SK-N-SH treated with all-trans-retinoic acid at 6 μM for 48 hours (cell line): ENCODE measurements at regions not wholly inside any gene's neighbourhood (a gene's known extent, or its start where the extent isn't known, plus 50 kb on each side); places are given as distances from the start of the nearest gene placed in this dataset.
A peak's percentile ranks its signal among the peaks of the same experiment; 100 is the strongest.

Experiments used
- ATAC-seq: fragments of 200-7000 bp; cut with Tn5 transposase; 3 replicates; pipeline ENCODE4 v1.9.1; 2020; ENCODE audit warnings: mild to moderate bottlenecking, moderate library complexity
- ARNTL ChIP-seq: fragments of 450-650 bp; formaldehyde crosslinking; IDR thresholded peaks from 2 replicates; pipeline ENCODE4 v1.5.0; 2020; ENCODE audit warnings: low read depth, mild to moderate bottlenecking, moderate library complexity, borderline replicate concordance
- BACH2 ChIP-seq: fragments of 250-450 bp; sonication (Bioruptor Pico); IDR thresholded peaks from 2 replicates; pipeline ENCODE4 v1.9.0; 2021; ENCODE audit warnings: mild to moderate bottlenecking, borderline replicate concordance
- CSDC2 ChIP-seq: fragments of 250-450 bp; sonication (Bioruptor Pico); IDR thresholded peaks from 2 replicates; pipeline ENCODE4 v1.5.0; 2020; ENCODE audit warnings: mild to moderate bottlenecking, moderate library complexity
- ESRRG ChIP-seq: fragments of 250-450 bp; sonication (Bioruptor Pico); IDR thresholded peaks from 2 replicates; pipeline ENCODE4 v1.6.1; 2021; ENCODE audit warnings: mild to moderate bottlenecking
- GLIS3 ChIP-seq: fragments of 250-450 bp; sonication (Bioruptor Pico); IDR thresholded peaks from 2 replicates; pipeline ENCODE4 v1.5.0; 2020; ENCODE audit warnings: mild to moderate bottlenecking, moderate library complexity
- ISL1 ChIP-seq: fragments of 250-450 bp; sonication (Bioruptor Pico); IDR thresholded peaks from 2 replicates; pipeline ENCODE4 v2.1.2; 2022; ENCODE audit warnings: mild to moderate bottlenecking, moderate library complexity
- OSR1 ChIP-seq: fragments of 250-450 bp; sonication (Bioruptor Pico); IDR thresholded peaks from 2 replicates; pipeline ENCODE4 v1.8.0; 2022; ENCODE audit warnings: moderate library complexity, mild to moderate bottlenecking, inconsistent platforms
- PPARA ChIP-seq: fragments of 250-450 bp; sonication (Bioruptor Pico); IDR thresholded peaks from 2 replicates; pipeline ENCODE4 v1.5.0; 2020; ENCODE audit warnings: mild to moderate bottlenecking, borderline replicate concordance
- RARB ChIP-seq: fragments of 250-450 bp; sonication (Bioruptor Pico); IDR thresholded peaks from 2 replicates; pipeline ENCODE4 v1.8.0; 2021; ENCODE audit warnings: mild to moderate bottlenecking, moderate library complexity
- SNAI2 ChIP-seq: fragments of 250-450 bp; sonication (Bioruptor Pico); IDR thresholded peaks from 2 replicates; pipeline ENCODE4 v1.5.0; 2020; ENCODE audit warnings: mild to moderate bottlenecking, moderate library complexity
- TCF4 ChIP-seq: fragments of 250-450 bp; sonication (Bioruptor Pico); IDR thresholded peaks from 2 replicates; pipeline ENCODE4 v1.8.0; 2021; ENCODE audit warnings: mild to moderate bottlenecking, moderate library complexity, borderline replicate concordance
- TOX ChIP-seq: fragments of 250-450 bp; sonication (Bioruptor Pico); IDR thresholded peaks from 2 replicates; pipeline ENCODE4 v1.8.0; 2021; ENCODE audit warnings: mild to moderate bottlenecking, moderate library complexity, borderline replicate concordance
- ZFP3 ChIP-seq: fragments of 250-450 bp; sonication (Bioruptor Pico); IDR thresholded peaks from 2 replicates; pipeline ENCODE4 v1.5.0; 2020; ENCODE audit warnings: mild to moderate bottlenecking, moderate library complexity
- ZFP30 ChIP-seq: fragments of 450-650 bp; formaldehyde crosslinking; IDR thresholded peaks from 2 replicates; pipeline ENCODE4 v1.5.0; 2022; ENCODE audit warnings: mild to moderate bottlenecking, moderate library complexity
- ZNF565 ChIP-seq: fragments of 450-650 bp; formaldehyde crosslinking; conservative IDR thresholded peaks from 2 replicates; pipeline ENCODE4 v1.5.0; 2020; ENCODE audit warnings: low read depth, mild to moderate bottlenecking, moderate library complexity
- ZNF70 ChIP-seq: fragments of 450-650 bp; formaldehyde crosslinking; IDR thresholded peaks from 2 replicates; pipeline ENCODE4 v1.5.0; 2020; ENCODE audit warnings: mild to moderate bottlenecking, moderate library complexity
- ZNF8 ChIP-seq: fragments of 450-650 bp; formaldehyde crosslinking; IDR thresholded peaks from 2 replicates; pipeline ENCODE4 v1.5.0; 2020; ENCODE audit warnings: mild to moderate bottlenecking, moderate library complexity
- TF ChIP-seq, protein P1 (sequence below): fragments of 250-450 bp; sonication (Bioruptor Pico); IDR thresholded peaks from 2 replicates; pipeline ENCODE4 v1.5.1; 2021; ENCODE audit warnings: mild to moderate bottlenecking, moderate library complexity
- TF ChIP-seq, protein P2 (sequence below): fragments of 250-450 bp; sonication (Bioruptor Pico); IDR thresholded peaks from 2 replicates; pipeline ENCODE4 v1.8.0; 2021; ENCODE audit warnings: low read depth, mild to moderate bottlenecking, moderate library complexity, borderline replicate concordance
- TF ChIP-seq, protein P3 (sequence below): fragments of 250-450 bp; sonication (Bioruptor Pico); IDR thresholded peaks from 2 replicates; pipeline ENCODE4 v1.5.1; 2020; ENCODE audit warnings: low read depth, mild to moderate bottlenecking, moderate library complexity

DNA sequence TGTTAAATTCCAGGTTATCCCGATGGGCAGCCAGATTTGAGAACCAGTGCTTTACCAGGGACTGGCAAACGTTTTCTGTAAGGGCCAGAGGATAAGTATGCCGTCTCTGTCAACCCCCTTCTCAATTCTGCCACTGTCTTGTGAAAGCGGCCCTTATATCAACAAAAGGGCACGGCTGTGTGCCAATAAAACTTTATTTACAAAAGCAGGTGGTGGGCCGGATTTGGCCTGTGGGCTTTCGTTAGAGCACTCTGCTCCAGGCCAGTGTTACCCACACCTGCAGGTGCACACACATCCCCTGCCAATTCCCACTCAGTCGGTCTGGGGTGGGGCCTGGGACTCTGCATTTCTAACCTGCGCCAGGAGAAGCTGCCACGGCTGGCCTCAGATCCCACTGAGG, 111.2 kb downstream of the RFLNA start:
- TF ChIP-seq ZFP30 (CRISPR knock-in tag) (no peak), BACH2 (CRISPR knock-in tag) (no peak), GLIS3 (no peak), ZNF70 (CRISPR knock-in tag) (no peak)
- TF ChIP-seq, all 23 proteins: peak for 0
- ATAC-seq, result no peak

DNA sequence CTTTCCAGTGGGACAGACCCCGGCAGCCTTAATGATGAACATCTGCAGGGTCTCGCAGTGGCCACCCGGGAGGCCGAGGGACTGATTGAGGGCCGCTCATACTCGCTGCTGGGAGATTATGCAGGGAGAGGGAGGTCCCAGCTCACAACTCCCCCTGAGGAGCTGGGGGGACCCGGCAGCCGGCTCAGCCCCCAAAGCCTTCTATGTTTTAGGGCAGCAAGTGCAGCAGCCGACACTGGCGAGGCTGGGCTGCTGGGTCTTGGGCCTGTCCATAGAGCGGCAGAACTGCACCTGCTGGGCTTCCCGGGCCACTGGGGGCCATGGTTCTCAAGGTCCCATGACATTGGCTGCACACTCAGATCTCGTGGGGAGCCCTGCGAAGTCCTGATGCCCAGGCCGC, 110.7 kb downstream of the RFLNA start:
- no peak for ATAC-seq
- no peak for TF ChIP-seq ARNTL (CRISPR knock-in tag)
- TF ChIP-seq, protein P1, sequence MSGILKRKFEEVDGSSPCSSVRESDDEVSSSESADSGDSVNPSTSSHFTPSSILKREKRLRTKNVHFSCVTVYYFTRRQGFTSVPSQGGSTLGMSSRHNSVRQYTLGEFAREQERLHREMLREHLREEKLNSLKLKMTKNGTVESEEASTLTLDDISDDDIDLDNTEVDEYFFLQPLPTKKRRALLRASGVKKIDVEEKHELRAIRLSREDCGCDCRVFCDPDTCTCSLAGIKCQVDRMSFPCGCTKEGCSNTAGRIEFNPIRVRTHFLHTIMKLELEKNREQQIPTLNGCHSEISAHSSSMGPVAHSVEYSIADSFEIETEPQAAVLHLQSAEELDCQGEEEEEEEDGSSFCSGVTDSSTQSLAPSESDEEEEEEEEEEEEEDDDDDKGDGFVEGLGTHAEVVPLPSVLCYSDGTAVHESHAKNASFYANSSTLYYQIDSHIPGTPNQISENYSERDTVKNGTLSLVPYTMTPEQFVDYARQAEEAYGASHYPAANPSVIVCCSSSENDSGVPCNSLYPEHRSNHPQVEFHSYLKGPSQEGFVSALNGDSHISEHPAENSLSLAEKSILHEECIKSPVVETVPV (CRISPR knock-in tag), result no peak
- TF ChIP-seq ZNF8 (CRISPR knock-in tag), result no peak
- TF ChIP-seq ZNF565 (CRISPR knock-in tag), result no peak

DNA sequence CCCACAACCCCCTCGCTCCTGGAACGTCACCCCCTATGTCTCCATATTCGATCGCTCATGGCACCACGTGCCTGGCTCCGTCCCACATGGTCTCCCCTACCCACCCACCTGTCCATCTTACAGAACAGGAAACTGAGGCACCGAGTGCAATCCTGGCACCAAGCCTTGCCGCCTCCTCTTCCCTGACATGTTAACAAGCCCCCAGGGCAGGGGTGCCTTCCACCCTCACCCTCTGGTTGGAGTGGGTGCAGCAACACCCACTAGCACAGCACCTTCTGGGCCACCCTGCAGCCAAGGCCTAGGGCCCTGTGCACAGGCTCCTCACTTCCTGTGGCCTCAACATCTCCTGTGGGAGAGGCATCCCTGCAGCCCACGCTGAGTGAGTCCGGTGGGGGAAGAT, 110.3 kb downstream of the RFLNA start:
- no peak for TF ChIP-seq ZNF70 (CRISPR knock-in tag)
- TF ChIP-seq, protein P2, sequence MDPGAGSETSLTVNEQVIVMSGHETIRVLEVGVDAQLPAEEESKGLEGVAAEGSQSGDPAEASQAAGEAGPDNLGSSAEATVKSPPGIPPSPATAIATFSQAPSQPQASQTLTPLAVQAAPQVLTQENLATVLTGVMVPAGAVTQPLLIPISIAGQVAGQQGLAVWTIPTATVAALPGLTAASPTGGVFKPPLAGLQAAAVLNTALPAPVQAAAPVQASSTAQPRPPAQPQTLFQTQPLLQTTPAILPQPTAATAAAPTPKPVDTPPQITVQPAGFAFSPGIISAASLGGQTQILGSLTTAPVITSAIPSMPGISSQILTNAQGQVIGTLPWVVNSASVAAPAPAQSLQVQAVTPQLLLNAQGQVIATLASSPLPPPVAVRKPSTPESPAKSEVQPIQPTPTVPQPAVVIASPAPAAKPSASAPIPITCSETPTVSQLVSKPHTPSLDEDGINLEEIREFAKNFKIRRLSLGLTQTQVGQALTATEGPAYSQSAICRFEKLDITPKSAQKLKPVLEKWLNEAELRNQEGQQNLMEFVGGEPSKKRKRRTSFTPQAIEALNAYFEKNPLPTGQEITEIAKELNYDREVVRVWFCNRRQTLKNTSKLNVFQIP (CRISPR knock-in tag), result no peak
- no peak for TF ChIP-seq CSDC2 (CRISPR knock-in tag)
- TF ChIP-seq GLIS3, result no peak
- TF ChIP-seq RARB, result no peak
- TF ChIP-seq TOX (CRISPR knock-in tag), result no peak
- TF ChIP-seq ZFP3, result no peak
- no peak for TF ChIP-seq SNAI2
- TF ChIP-seq ESRRG (CRISPR knock-in tag), result no peak
- no peak for TF ChIP-seq ZNF565 (CRISPR knock-in tag)
- TF ChIP-seq, protein P3, sequence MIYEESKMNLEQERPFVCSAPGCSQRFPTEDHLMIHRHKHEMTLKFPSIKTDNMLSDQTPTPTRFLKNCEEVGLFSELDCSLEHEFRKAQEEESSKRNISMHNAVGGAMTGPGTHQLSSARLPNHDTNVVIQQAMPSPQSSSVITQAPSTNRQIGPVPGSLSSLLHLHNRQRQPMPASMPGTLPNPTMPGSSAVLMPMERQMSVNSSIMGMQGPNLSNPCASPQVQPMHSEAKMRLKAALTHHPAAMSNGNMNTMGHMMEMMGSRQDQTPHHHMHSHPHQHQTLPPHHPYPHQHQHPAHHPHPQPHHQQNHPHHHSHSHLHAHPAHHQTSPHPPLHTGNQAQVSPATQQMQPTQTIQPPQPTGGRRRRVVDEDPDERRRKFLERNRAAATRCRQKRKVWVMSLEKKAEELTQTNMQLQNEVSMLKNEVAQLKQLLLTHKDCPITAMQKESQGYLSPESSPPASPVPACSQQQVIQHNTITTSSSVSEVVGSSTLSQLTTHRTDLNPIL (CRISPR knock-in tag), result no peak
- TF ChIP-seq, protein P1 (CRISPR knock-in tag), result no peak
- no peak for TF ChIP-seq OSR1 (CRISPR knock-in tag)
- TF ChIP-seq TCF4 (CRISPR knock-in tag), result no peak
- TF ChIP-seq ISL1 (CRISPR knock-in tag), result no peak
- TF ChIP-seq ZNF8 (CRISPR knock-in tag), result no peak
- no peak for TF ChIP-seq PPARA (CRISPR knock-in tag)

DNA sequence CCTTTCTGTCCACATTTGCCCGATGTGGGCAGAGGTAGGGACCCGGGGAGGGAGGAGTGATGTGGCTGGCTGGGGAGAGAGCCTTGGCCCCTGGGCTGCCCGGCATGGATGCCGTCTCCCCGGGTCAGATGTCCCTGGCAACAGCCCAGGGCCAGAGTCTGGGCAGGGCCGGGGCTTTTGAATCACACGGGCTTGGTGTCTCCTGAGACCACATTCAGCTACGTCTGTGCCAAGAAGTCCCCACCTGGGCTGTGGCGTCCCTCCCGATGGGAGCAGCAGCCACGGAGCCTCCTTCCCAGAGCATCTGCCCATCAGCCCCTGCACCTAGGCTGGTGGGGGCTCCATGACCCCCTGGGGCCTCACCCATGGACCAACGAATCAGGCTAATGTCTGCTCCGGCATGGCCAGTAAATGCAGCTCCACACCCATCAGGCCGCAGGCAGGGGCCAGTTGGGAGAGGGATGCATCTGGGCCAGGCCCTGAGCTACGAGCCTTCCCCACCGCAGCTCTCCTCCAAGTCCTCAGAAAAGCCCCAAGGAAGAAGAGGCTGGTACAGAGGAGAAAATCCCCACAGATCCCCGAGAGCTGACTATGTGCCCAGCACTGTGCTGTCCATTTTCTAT, 109.4 kb downstream of the RFLNA start:
- TF ChIP-seq ZFP30 (CRISPR knock-in tag) (no peak), SNAI2 (no peak), ZNF8 (CRISPR knock-in tag) (no peak), BACH2 (CRISPR knock-in tag) (no peak)
- TF ChIP-seq, protein P3 (CRISPR knock-in tag), result no peak
- ATAC-seq, result peak; percentile 53

More for the DNA sequence above, 110.3 kb downstream of the RFLNA start:
- ATAC-seq, result no peak
